ENCODE measurements at regions not wholly inside any gene's neighbourhood (a gene's known extent, or its start where the extent isn't known, plus 50 kb on each side); places are given as distances from the start of the nearest gene placed in this dataset.
"Not testable (repeated sequence)": the region's sequence is repeated elsewhere in the genome, so short reads cannot be mapped to it uniquely, and the experiment has no call there.

- Histone ChIP-seq H3K27ac (no peak overlapping the region), H3K4me1 (no peaks in the 10 kb centered on the region), H3K9me3 (no peaks in the 10 kb centered on the region), H3K36me3 (no peaks in the 10 kb centered on the region), H3K27me3 (peaks cover 0 to 38% of the 10 kb centered on the region in 2 donors), H3K4me3 (no peak overlapping the region)
- TF ChIP-seq CTCF (IDR thresholded peaks at IDR 0.05), result no peak
- intact Hi-C loops (cut with DNase I; ENCODE audit: low total_unique reads), result no loop called here
- DNase-seq, result peak in 1 of 2 donors; percentile 46
Measured at GRCh38 chr12:131634037-131634436, 76.9 kb upstream of the SFSWAP start.

GRCh38 chr12:131635012-131635411 is 75.9 kb upstream of the SFSWAP start:
- H3K4me1 ChIP-seq; H3K4me3 ChIP-seq; H3K27ac ChIP-seq; intact Hi-C loops (cut with DNase I; ENCODE audit: low total_unique reads); H3K9me3 ChIP-seq; DNase-seq; H3K36me3 ChIP-seq: not testable (repeated sequence)
- H3K27me3 ChIP-seq, result peaks cover 0 to 43% of the 10 kb centered on the region in 2 donors

GRCh38 chr12:131635491-131636122 is 75.3 kb upstream of the SFSWAP start:
- TF ChIP-seq CTCF (IDR thresholded peaks at IDR 0.05), result no peak
- H3K27me3 ChIP-seq, result peaks cover 0 to 39% of the 10 kb centered on the region in 2 donors
- intact Hi-C loops (cut with DNase I; ENCODE audit: low total_unique reads), result no loop called here

GRCh38 chr12:131636266-131636665 is 74.6 kb upstream of the SFSWAP start:
- TF ChIP-seq CTCF (IDR thresholded peaks at IDR 0.05), result no peak
- intact Hi-C loops (cut with DNase I; ENCODE audit: low total_unique reads), result no loop called here
- no peak overlapping the region for H3K4me3 ChIP-seq
- H3K9me3 ChIP-seq, result no peaks in the 10 kb centered on the region
- H3K36me3 ChIP-seq, result no peaks in the 10 kb centered on the region
- DNase-seq, result peak in 1 of 2 donors; percentile 53
- H3K27ac ChIP-seq, result no peak overlapping the region
- H3K4me1 ChIP-seq, result no peaks in the 10 kb centered on the region
- peaks cover 0 to 38% of the 10 kb centered on the region in 2 donors for H3K27me3 ChIP-seq

More at GRCh38 chr12:131635491-131636122, 75.3 kb upstream of the SFSWAP start:
- H3K4me1 ChIP-seq, result no peaks in the 10 kb centered on the region
- H3K4me3 ChIP-seq, result no peak overlapping the region
- H3K36me3 ChIP-seq, result no peaks in the 10 kb centered on the region
- H3K27ac ChIP-seq, result no peak overlapping the region
- H3K9me3 ChIP-seq, result no peaks in the 10 kb centered on the region
- DNase-seq, result peak in 1 of 2 donors; percentile 16

GRCh38 chr12:131636940-131637750 is 73.7 kb upstream of the SFSWAP start:
- no peaks in the 10 kb centered on the region for H3K36me3 ChIP-seq
- no peak overlapping the region for H3K27ac ChIP-seq
- intact Hi-C loops (cut with DNase I; ENCODE audit: low total_unique reads), result no loop called here
- H3K4me1 ChIP-seq, result no peaks in the 10 kb centered on the region
- no peaks in the 10 kb centered on the region for H3K9me3 ChIP-seq
- peaks cover 0 to 36% of the 10 kb centered on the region in 2 donors for H3K27me3 ChIP-seq
- peak in 1 of 2 donors; percentile 43 for DNase-seq
- no peak overlapping the region for H3K4me3 ChIP-seq
- TF ChIP-seq CTCF (IDR thresholded peaks at IDR 0.05), result no peak

GRCh38 chr12:131637986-131638385 is 72.9 kb upstream of the SFSWAP start:
- intact Hi-C loops (cut with DNase I; ENCODE audit: low total_unique reads), result no loop called here
- peak in 1 of 2 donors; percentile 24 for DNase-seq
- H3K4me3 ChIP-seq, result no peak overlapping the region
- H3K27ac ChIP-seq, result no peak overlapping the region
- H3K36me3 ChIP-seq, result no peaks in the 10 kb centered on the region
- no peaks in the 10 kb centered on the region for H3K4me1 ChIP-seq
- peaks cover 0 to 43% of the 10 kb centered on the region in 2 donors for H3K27me3 ChIP-seq
- TF ChIP-seq CTCF (IDR thresholded peaks at IDR 0.05), result no peak
- no peaks in the 10 kb centered on the region for H3K9me3 ChIP-seq
